ENCODE measurements at regions not wholly inside any gene's neighbourhood (a gene's known extent, or its start where the extent isn't known, plus 50 kb on each side); places are given as distances from the start of the nearest gene placed in this dataset.

- no peak for DNase-seq
Measured at GRCh38 chr2:221142341-221142740, 429.8 kb downstream of the EPHA4 start.

- no peak for DNase-seq
Measured at GRCh38 chr2:221143231-221143630, 428.9 kb downstream of the EPHA4 start.

GRCh38 chr2:221144909-221145308 is 427.2 kb downstream of the EPHA4 start:
- DNase-seq = no peak

GRCh38 chr2:221145396-221145795 is 426.7 kb downstream of the EPHA4 start:
- no peak for DNase-seq

- no peak for DNase-seq
Measured at GRCh38 chr2:221153226-221153625, 418.9 kb downstream of the EPHA4 start.

- DNase-seq = no peak
Measured at GRCh38 chr2:221154176-221154575, 417.9 kb downstream of the EPHA4 start.

GRCh38 chr2:221156062-221156734 is 415.9 kb downstream of the EPHA4 start:
- no peak for DNase-seq

GRCh38 chr2:221161186-221161585 is 410.9 kb downstream of the EPHA4 start:
- no peak for DNase-seq

GRCh38 chr2:221166292-221166691 is 405.8 kb downstream of the EPHA4 start:
- DNase-seq = no peak

GRCh38 chr2:221167561-221167960 is 404.5 kb downstream of the EPHA4 start:
- DNase-seq = no peak

GRCh38 chr2:221169724-221170123 is 402.4 kb downstream of the EPHA4 start:
- no peak for DNase-seq

- no peak for DNase-seq
Measured at GRCh38 chr2:221170548-221170947, 401.6 kb downstream of the EPHA4 start.

GRCh38 chr2:221176667-221177066 is 395.4 kb downstream of the EPHA4 start:
- no peak for DNase-seq

GRCh38 chr2:221178139-221178538 is 394.0 kb downstream of the EPHA4 start:
- DNase-seq = no peak

GRCh38 chr2:221186873-221187272 is 385.2 kb downstream of the EPHA4 start:
- no peak for DNase-seq

GRCh38 chr2:221189431-221190067 is 382.6 kb downstream of the EPHA4 start:
- no peak for DNase-seq

GRCh38 chr2:221195829-221196228 is 376.3 kb downstream of the EPHA4 start:
- no peak for DNase-seq

GRCh38 chr2:221197225-221197856 is 374.8 kb downstream of the EPHA4 start:
- no peak for DNase-seq

GRCh38 chr2:221198309-221198708 is 373.8 kb downstream of the EPHA4 start:
- DNase-seq = no peak

- DNase-seq = no peak
Measured at GRCh38 chr2:221200184-221200839, 371.8 kb downstream of the EPHA4 start.

- no peak for DNase-seq
Measured at GRCh38 chr2:221202431-221202830, 369.7 kb downstream of the EPHA4 start.

GRCh38 chr2:221203125-221203524 is 369.0 kb downstream of the EPHA4 start:
- DNase-seq = no peak

GRCh38 chr2:221203856-221204255 is 368.2 kb downstream of the EPHA4 start:
- DNase-seq = no peak

- DNase-seq = no peak
Measured at GRCh38 chr2:221204699-221205098, 367.4 kb downstream of the EPHA4 start.

All from NCI-H510A (cell line).